Tibial artery (tissue), 4 donors: ENCODE measurements at regions not wholly inside any gene's neighbourhood (a gene's known extent, or its start where the extent isn't known, plus 50 kb on each side); places are given as distances from the start of the nearest gene placed in this dataset.

Experiments used
- DNase-seq, 2 donors: peaks; one replicate each; pipeline ENCODE4 v3.0.0-alpha.2; 2019
- H3K27ac ChIP-seq, 2 donors: fragments of 200-600 bp; sonication (generic) in 1 of 2; 1 replicate in 1 of 2; 2 replicates in 1 of 2; pipeline ENCODE4 v1.5.1; 2018 to 2019; ENCODE audit warnings: mild to moderate bottlenecking in 1 of 2
- H3K27me3 ChIP-seq, 2 donors: fragments of 200-600 bp; sonication (generic) in 1 of 2; one replicate each; pipeline versions ENCODE4 v1.5.1 to v1.6.0; 2016 to 2019
- H3K36me3 ChIP-seq, 3 donors: fragments of 200-600 bp; sonication (generic) in 2 of 3; one replicate each; pipeline ENCODE4 v1.5.1; 2016 to 2019; ENCODE audit warnings: mild to moderate bottlenecking in 2 of 3
- H3K4me1 ChIP-seq, 4 donors: fragments of 200-600 bp; sonication (generic) in 2 of 4; 1 replicate in 3 of 4; 2 replicates in 1 of 4; pipeline ENCODE4 v1.5.1; 2016 to 2019
- H3K4me3 ChIP-seq, 2 donors: fragments of 200-600 bp; sonication (generic) in 1 of 2; 1 replicate in 1 of 2; 2 replicates in 1 of 2; pipeline ENCODE4 v1.5.1; 2018 to 2019; ENCODE audit warnings: mild to moderate bottlenecking in 2 of 2
- H3K9me3 ChIP-seq, 3 donors: fragments of 200-600 bp; sonication (generic) in 1 of 3; one replicate each; pipeline ENCODE4 v1.5.1; 2016 to 2019
- intact Hi-C: fragments of 100-400 bp; cut with DNase I; formaldehyde crosslinking; loops from one replicate; pipeline ENCODE4 v1.15.0; 2023; ENCODE audit warnings: low total_unique reads
- TF ChIP-seq, protein P1 (sequence below), 2 experiments: fragments of 200-600 bp in 1 of 2; fragments of 450-650 bp in 1 of 2; IDR thresholded peaks; one replicate each; pipeline ENCODE4 v1.5.1; 2017 to 2019; ENCODE audit warnings: antibody characterized with exemption in 2 of 2, mild to moderate bottlenecking in 1 of 2, moderate library complexity in 1 of 2

DNA sequence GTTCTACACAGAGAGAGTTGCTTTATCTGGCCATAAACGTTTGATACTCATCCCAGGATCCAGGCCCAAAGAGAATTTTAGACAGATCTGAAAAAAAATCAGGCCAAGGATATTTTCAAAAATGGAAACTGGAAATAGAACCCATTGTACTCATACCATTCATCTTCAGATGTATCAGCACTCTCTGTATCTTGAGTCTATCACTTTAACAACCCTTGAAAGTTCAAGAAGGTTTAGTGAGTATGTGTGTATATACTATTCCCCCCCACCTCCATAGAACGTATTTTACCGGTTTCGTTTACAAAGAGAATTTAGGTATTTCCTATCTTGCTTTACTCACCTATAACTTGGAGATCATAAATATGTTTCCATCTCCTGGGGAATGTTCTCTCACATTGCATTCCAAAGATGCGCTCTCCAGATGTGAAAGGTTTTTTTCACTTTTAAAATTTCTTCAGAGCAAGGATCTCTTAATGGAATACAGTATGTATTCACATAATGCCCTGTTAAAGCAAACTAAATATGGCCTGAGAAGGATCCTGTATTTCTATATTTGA lies 105.5 kb upstream of the TUT7 start:
- intact Hi-C loops: no loop called here

DNA sequence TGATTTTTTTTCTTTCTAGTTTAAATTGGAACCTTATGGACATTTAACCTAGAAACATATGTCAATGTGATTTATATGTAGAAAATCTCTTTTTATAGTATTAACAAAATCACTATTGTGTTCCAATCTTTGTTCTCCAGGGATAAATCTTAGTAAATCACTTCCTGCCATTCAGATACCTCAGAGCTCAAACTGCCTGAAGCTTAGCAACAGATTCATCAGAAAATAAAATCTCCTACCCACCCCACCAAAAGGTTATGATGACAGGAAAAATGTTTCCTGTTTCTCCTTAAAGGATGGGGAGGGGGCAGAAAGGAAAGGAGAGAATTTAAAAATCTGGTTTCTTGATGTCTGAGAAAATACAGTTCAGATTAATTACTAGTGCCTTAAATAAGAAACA lies 105.0 kb upstream of the TUT7 start:
- Histone ChIP-seq H3K27me3 (no peaks in the 10 kb centered on the region), H3K36me3 (no peaks in the 10 kb centered on the region), H3K4me3 (no peak overlapping the region), H3K4me1 (no peaks in the 10 kb centered on the region), H3K27ac (no peak overlapping the region), H3K9me3 (no peaks in the 10 kb centered on the region)
- DNase-seq: no peak
- TF ChIP-seq, protein P1, sequence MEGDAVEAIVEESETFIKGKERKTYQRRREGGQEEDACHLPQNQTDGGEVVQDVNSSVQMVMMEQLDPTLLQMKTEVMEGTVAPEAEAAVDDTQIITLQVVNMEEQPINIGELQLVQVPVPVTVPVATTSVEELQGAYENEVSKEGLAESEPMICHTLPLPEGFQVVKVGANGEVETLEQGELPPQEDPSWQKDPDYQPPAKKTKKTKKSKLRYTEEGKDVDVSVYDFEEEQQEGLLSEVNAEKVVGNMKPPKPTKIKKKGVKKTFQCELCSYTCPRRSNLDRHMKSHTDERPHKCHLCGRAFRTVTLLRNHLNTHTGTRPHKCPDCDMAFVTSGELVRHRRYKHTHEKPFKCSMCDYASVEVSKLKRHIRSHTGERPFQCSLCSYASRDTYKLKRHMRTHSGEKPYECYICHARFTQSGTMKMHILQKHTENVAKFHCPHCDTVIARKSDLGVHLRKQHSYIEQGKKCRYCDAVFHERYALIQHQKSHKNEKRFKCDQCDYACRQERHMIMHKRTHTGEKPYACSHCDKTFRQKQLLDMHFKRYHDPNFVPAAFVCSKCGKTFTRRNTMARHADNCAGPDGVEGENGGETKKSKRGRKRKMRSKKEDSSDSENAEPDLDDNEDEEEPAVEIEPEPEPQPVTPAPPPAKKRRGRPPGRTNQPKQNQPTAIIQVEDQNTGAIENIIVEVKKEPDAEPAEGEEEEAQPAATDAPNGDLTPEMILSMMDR (IDR thresholded peaks at IDR 0.05): no peak
- intact Hi-C loops: no loop called here

More for the DNA sequence above, 105.5 kb upstream of the TUT7 start:
- no peaks in the 10 kb centered on the region for H3K4me1 ChIP-seq
- no peak overlapping the region for H3K4me3 ChIP-seq
- H3K27ac ChIP-seq: no peak overlapping the region
- no peaks in the 10 kb centered on the region for H3K9me3 ChIP-seq
- no peaks in the 10 kb centered on the region for H3K36me3 ChIP-seq
- H3K27me3 ChIP-seq: no peaks in the 10 kb centered on the region
- TF ChIP-seq, protein P1 (IDR thresholded peaks at IDR 0.05): no peak
- no peak for DNase-seq

DNA sequence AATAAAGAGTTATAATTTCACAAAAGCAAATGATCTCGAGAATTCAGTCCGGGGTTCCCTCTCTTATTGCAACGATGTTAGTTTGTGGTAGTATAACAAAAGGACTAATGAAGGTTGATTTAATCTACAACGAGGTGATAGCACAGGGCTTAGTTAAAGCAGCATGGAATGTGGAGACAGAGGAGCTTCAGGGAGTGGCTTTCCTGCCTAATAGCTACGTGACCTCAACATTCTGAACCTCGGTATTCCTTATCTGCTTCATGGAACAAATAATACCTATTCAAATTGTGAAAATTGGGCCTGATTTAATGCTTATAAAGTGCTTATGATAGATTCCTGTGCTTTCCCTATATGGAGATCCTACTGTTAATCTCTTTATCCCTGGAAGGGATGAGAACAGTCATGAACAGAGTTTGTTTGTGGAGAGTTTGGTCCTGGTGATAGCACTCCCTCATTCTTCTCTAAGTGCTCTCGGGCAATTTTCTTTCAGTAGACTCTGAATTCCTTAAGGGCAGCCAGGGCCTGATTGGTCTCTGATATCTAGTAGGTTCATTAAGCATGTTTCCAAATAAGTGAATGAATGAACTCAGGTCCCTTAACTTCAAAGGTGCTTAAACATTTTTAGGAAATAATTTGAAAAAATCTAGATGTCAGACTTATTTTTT lies 104.1 kb upstream of the TUT7 start:
- Histone ChIP-seq H3K9me3 (no peaks in the 10 kb centered on the region), H3K4me3 (no peak overlapping the region), H3K27ac (no peak overlapping the region), H3K36me3 (no peaks in the 10 kb centered on the region), H3K27me3 (no peaks in the 10 kb centered on the region), H3K4me1 (no peaks in the 10 kb centered on the region)
- TF ChIP-seq, protein P1 (IDR thresholded peaks at IDR 0.05): no peak
- intact Hi-C loops: no loop called here
- no peak for DNase-seq

DNA sequence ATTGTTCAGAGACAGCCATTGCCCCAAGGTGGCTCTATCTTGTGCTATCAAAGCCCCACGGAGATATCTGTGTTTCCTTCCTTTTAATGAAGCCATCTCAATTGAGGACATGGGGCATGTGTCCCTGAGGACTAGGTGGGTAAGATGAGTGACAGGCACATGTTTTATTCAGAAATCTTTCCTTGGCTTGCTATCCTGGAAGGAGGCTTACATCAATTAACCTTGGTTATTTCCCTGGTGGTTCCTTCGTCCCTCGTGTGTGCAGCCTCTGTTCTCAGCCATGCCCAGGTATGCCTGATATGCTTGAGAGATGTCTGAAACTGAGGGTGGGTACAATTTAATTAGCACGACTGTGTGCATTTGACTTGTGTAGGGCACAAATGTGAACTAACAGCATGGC lies 102.2 kb upstream of the TUT7 start:
- Histone ChIP-seq H3K27ac (no peak overlapping the region), H3K9me3 (no peaks in the 10 kb centered on the region), H3K4me3 (no peak overlapping the region), H3K27me3 (no peaks in the 10 kb centered on the region), H3K4me1 (peaks cover 0 to 4% (median 0%) of the 10 kb centered on the region in 4 donors), H3K36me3 (no peaks in the 10 kb centered on the region)
- intact Hi-C loops: no loop called here
- TF ChIP-seq, protein P1 (IDR thresholded peaks at IDR 0.05): no peak
- DNase-seq: no peak

DNA sequence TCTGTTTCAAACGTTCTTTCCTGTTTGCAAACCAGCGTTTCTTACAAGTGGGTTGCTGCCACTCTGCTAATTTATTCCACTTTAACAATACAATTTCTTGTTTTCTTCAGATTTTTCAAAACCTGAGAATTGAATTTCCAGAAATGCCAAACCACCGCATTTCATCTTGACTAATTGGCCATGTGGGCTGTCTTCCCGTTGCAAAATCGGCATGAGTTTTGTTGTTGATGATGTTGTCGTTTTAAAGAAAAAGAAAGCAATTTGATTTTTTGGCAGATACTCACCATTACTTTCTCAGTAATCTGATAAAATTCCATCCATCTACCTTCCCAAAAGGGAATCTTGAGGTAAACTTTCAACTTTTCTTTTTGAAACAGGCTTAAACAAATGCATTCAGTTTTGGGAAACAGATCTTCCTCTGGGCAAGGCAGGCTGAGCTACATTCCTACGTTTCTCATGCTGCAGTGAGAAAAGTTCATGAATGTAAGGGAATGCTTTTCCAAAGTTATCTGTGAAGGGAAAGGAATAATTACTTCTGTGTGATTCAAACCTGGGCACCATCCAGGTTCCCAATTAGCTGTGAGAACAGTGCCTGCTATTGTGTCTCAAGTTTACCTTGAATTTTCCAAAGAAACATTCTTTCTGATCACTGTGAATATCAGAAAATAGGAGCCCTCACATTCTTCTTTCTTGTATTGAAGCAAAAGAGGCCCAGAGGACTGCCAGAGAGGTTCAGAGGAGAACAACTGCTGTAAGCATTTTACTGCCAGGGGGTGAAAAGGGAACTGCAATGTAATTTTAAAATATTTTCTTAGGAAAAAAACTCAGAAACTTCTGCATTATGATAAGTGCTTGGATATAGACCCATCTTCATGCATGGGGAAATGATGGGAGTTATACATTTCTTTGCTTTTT lies 100.7 kb upstream of the TUT7 start:
- no peak for DNase-seq
- H3K27ac ChIP-seq: no peak overlapping the region
- no peaks in the 10 kb centered on the region for H3K36me3 ChIP-seq
- no peaks in the 10 kb centered on the region for H3K9me3 ChIP-seq
- H3K4me3 ChIP-seq: no peak overlapping the region
- intact Hi-C loops: no loop called here
- peaks cover 0 to 4% (median 0%) of the 10 kb centered on the region in 4 donors for H3K4me1 ChIP-seq
- TF ChIP-seq, protein P1 (IDR thresholded peaks at IDR 0.05): no peak
- no peaks in the 10 kb centered on the region for H3K27me3 ChIP-seq
